KMS-11 (cell line): ENCODE measurements at regions not wholly inside any gene's neighbourhood (a gene's known extent, or its start where the extent isn't known, plus 50 kb on each side); places are given as distances from the start of the nearest gene placed in this dataset.

Experiments
- H2AFZ ChIP-seq: fragments of 200-600 bp; sonication (generic); 2 replicates; pipeline ENCODE4 v1.6.1; 2016; ENCODE audit warnings: antibody characterized with exemption, mixed run types, low read depth
- H3K27ac ChIP-seq: fragments of 200-600 bp; sonication (generic); 2 replicates; pipeline ENCODE4 v1.6.1; 2016; ENCODE audit warnings: mild to moderate bottlenecking, mixed run types
- H3K27me3 ChIP-seq: fragments of 200-600 bp; sonication (generic); 2 replicates; pipeline ENCODE4 v1.6.1; 2017; ENCODE audit warnings: mild to moderate bottlenecking, low read depth, mixed run types, moderate library complexity; ENCODE audit not compliant: insufficient read depth
- H3K36me3 ChIP-seq: fragments of 200-600 bp; sonication (generic); 2 replicates; pipeline ENCODE4 v1.6.1; 2017; ENCODE audit warnings: mild to moderate bottlenecking, mixed run types; ENCODE audit not compliant: insufficient read depth
- H3K4me1 ChIP-seq: fragments of 200-600 bp; sonication (generic); 2 replicates; pipeline ENCODE4 v1.6.1; 2016; ENCODE audit warnings: mild to moderate bottlenecking, low read depth, mixed run types; ENCODE audit not compliant: poor library complexity, severe bottlenecking
- H3K4me2 ChIP-seq: fragments of 200-600 bp; sonication (generic); 2 replicates; pipeline ENCODE4 v1.7.0; 2016; ENCODE audit warnings: mild to moderate bottlenecking, mixed run types
- H3K4me3 ChIP-seq: fragments of 200-600 bp; sonication (generic); IDR thresholded peaks from 2 replicates; pipeline ENCODE4 v1.6.1; 2017; ENCODE audit warnings: low read depth, low read length, mixed read lengths; ENCODE audit not compliant: insufficient read depth
- H3K79me2 ChIP-seq: fragments of 200-600 bp; sonication (generic); 2 replicates; pipeline ENCODE4 v1.6.1; 2016; ENCODE audit warnings: low read depth, mixed run types; ENCODE audit not compliant: insufficient read depth
- H3K9ac ChIP-seq: fragments of 200-600 bp; sonication (generic); 2 replicates; pipeline ENCODE4 v1.6.1; 2016; ENCODE audit warnings: mild to moderate bottlenecking, mixed run types
- H4K20me1 ChIP-seq: fragments of 200-600 bp; sonication (generic); 2 replicates; pipeline ENCODE4 v1.6.1; 2016; ENCODE audit warnings: mild to moderate bottlenecking, mixed run types; ENCODE audit not compliant: insufficient read depth
- CTCF ChIP-seq: fragments of 200-600 bp; sonication (generic); conservative IDR thresholded peaks from 2 replicates; pipeline ENCODE4 v1.6.1; 2017; ENCODE audit warnings: low read depth, mild to moderate bottlenecking, antibody characterized with exemption, low read length, moderate library complexity, mixed read lengths

DNA sequence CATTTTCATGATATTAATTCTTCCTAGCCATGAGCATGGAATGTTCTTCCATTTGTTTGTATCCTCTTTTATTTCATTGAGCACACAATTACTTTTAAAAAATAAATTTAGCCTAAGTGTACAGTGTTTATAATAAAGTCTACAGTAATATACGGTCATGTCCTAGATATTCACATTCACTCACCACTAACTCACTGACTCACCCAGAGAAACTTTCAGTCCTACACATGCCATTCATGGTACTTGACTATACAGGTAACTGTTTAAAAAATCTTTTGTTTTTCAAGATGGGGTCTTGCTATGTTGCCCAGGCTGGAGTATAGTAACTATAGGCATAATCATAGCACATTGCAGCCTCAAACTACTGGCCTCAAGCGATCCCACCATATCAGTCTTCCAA lies 348.1 kb downstream of the RAPGEF2 start:
- H3K4me3 ChIP-seq, result no peak overlapping the region
- H2AFZ ChIP-seq, result no peak overlapping the region
- H4K20me1 ChIP-seq, result no peaks in the 10 kb centered on the region
- H3K79me2 ChIP-seq, result no peaks in the 10 kb centered on the region
- H3K27ac ChIP-seq, result no peak overlapping the region
- TF ChIP-seq CTCF, result no peak
- H3K36me3 ChIP-seq, result no peaks in the 10 kb centered on the region
- H3K9ac ChIP-seq, result no peak overlapping the region
- H3K27me3 ChIP-seq, result no peaks in the 10 kb centered on the region
- H3K4me1 ChIP-seq, result peaks cover 3% of the 10 kb centered on the region
- no peak overlapping the region for H3K4me2 ChIP-seq

- Histone ChIP-seq H3K9ac (no peak overlapping the region), H3K27me3 (no peaks in the 10 kb centered on the region), H3K36me3 (no peaks in the 10 kb centered on the region), H2AFZ (peak overlapping the region; percentile 2; the same call in 1 of the 2 replicates), H3K79me2 (no peaks in the 10 kb centered on the region), H3K4me2 (no peak overlapping the region), H4K20me1 (no peaks in the 10 kb centered on the region; the same call in 1 of the 2 replicates), H3K27ac (no peak overlapping the region), H3K4me1 (peaks cover 3% of the 10 kb centered on the region), H3K4me3 (no peak overlapping the region)
- peak; percentile 92 for TF ChIP-seq CTCF
Observed at GRCh38 chr4:159455675-159456237, 352.9 kb downstream of the RAPGEF2 start.

DNA sequence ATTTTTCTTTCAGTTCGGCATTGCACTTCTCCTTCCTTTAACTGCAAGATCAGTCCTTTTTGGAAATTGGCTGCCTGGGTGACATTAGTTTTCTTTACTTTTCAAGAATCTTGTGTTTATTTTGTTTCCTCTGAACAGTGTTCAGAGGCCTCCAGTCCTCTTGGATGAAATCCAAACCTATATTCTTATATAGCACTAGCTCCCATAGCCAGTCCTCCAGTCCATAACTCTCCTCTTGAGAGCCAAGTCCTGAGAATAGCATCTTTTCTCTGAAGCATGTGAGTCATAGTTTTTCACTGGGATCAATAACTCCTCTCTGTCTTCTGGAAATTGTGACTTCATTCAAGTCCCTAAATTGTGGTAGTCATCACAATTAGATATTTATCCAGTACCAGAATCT lies 357.5 kb downstream of the RAPGEF2 start:
- H3K36me3 ChIP-seq, result no peaks in the 10 kb centered on the region
- no peaks in the 10 kb centered on the region for H3K27me3 ChIP-seq
- H3K4me2 ChIP-seq, result no peak overlapping the region
- no peak overlapping the region for H3K27ac ChIP-seq
- no peak overlapping the region for H3K9ac ChIP-seq
- no peak for TF ChIP-seq CTCF
- H2AFZ ChIP-seq, result no peak overlapping the region
- H3K4me3 ChIP-seq, result no peak overlapping the region
- no peaks in the 10 kb centered on the region for H3K79me2 ChIP-seq
- peaks cover 3% of the 10 kb centered on the region for H3K4me1 ChIP-seq
- H4K20me1 ChIP-seq, result no peaks in the 10 kb centered on the region; the same call in 1 of the 2 replicates

DNA sequence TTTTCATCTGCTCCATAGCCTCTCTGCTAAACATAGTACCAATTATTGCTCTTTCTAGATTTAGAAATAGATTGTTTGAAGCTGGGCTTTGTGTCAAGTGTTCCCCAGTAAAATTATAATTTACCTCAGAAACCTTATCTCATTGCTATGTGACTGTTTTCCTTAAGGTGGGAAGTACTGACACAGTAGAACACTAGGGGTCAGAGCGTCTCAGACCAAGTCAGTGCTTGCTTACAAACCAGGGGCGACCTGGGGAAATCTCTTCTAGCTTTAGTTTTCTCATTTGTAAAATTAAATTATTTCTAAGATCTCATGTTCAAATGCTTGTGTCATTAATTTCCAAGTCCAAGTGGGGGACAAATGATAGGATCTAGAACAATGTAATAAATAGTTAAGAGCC lies 360.4 kb downstream of the RAPGEF2 start:
- H4K20me1 ChIP-seq, result no peaks in the 10 kb centered on the region
- no peak overlapping the region for H3K27ac ChIP-seq
- no peaks in the 10 kb centered on the region for H3K79me2 ChIP-seq
- no peak overlapping the region for H3K4me3 ChIP-seq
- H3K9ac ChIP-seq, result no peak overlapping the region
- no peak overlapping the region for H2AFZ ChIP-seq
- no peak for TF ChIP-seq CTCF
- H3K4me1 ChIP-seq, result no peaks in the 10 kb centered on the region
- H3K27me3 ChIP-seq, result no peaks in the 10 kb centered on the region
- no peaks in the 10 kb centered on the region for H3K36me3 ChIP-seq
- no peak overlapping the region for H3K4me2 ChIP-seq
